NT2/D1 (cell line): ENCODE measurements at regions not wholly inside any gene's neighbourhood (a gene's known extent, or its start where the extent isn't known, plus 50 kb on each side); places are given as distances from the start of the nearest gene placed in this dataset.

Experiments
- DNase-seq: peaks from one replicate; pipeline ENCODE4 v3.0.0-alpha.2; 2011; ENCODE audit warnings: low read depth, low spot score
- H3K27me3 ChIP-seq: 2 replicates; pipeline ENCODE4 v1.6.0; 2011; ENCODE audit warnings: mild to moderate bottlenecking; ENCODE audit not compliant: insufficient read length, insufficient read depth
- H3K36me3 ChIP-seq: 2 replicates; pipeline ENCODE4 v1.6.1; 2011; ENCODE audit warnings: mild to moderate bottlenecking, low read length, mixed read lengths; ENCODE audit not compliant: insufficient read depth, insufficient read length
- H3K4me1 ChIP-seq: 2 replicates; pipeline ENCODE4 v1.5.1; 2011; ENCODE audit not compliant: insufficient read depth, insufficient read length
- H3K4me3 ChIP-seq: 2 replicates; pipeline ENCODE4 v1.5.1; 2011; ENCODE audit warnings: low read depth; ENCODE audit not compliant: insufficient read length
- H3K9ac ChIP-seq: 2 replicates; pipeline ENCODE4 v1.6.0; 2011; ENCODE audit warnings: low read depth; ENCODE audit not compliant: insufficient read length
- H3K9me3 ChIP-seq: 2 replicates; pipeline ENCODE4 v1.5.1; 2011; ENCODE audit warnings: mild to moderate bottlenecking, low read length; ENCODE audit not compliant: insufficient read depth
- SUZ12 ChIP-seq: IDR thresholded peaks from 2 replicates; pipeline ENCODE4 v1.6.1; 2011; ENCODE audit not compliant: insufficient read length, insufficient read depth; ENCODE audit errors: extremely low read depth
- YY1 ChIP-seq: IDR thresholded peaks from 2 replicates; pipeline ENCODE4 v1.6.1; 2011; ENCODE audit not compliant: insufficient read length, insufficient read depth
- ZNF274 ChIP-seq: IDR thresholded peaks from 2 replicates; pipeline ENCODE4 v1.6.1; 2011; ENCODE audit warnings: mild to moderate bottlenecking, low read depth, low read length

DNA sequence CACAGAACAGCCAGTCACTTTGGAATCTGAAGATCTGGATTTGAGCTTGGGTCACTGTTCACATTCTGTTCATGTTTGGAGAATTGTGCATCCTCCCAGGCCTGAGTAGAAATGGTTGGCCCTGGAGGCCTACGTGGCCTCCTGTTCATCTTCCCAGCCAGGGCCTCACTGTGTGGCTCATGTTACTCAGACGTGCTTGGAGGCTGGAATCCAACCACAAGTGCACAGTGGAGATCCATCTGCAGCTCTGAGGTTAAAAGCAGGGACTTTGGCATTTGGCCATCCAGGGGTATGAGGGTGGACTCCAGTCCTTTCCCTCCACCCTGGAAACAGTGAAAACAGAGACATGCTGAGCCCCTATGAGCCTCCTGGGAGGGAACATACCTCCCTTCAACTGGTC lies 709.0 kb upstream of the IGFBP3 start:
- peaks cover 4% of the 10 kb centered on the region for H3K4me1 ChIP-seq
- H3K36me3 ChIP-seq, result no peaks in the 10 kb centered on the region
- H3K9me3 ChIP-seq, result no peaks in the 10 kb centered on the region
- H3K27me3 ChIP-seq, result no peaks in the 10 kb centered on the region
- H3K9ac ChIP-seq, result no peak overlapping the region
- TF ChIP-seq YY1 (no peak), ZNF274 (no peak), SUZ12 (no peak)
- DNase-seq, result no peak
- no peak overlapping the region for H3K4me3 ChIP-seq

DNA sequence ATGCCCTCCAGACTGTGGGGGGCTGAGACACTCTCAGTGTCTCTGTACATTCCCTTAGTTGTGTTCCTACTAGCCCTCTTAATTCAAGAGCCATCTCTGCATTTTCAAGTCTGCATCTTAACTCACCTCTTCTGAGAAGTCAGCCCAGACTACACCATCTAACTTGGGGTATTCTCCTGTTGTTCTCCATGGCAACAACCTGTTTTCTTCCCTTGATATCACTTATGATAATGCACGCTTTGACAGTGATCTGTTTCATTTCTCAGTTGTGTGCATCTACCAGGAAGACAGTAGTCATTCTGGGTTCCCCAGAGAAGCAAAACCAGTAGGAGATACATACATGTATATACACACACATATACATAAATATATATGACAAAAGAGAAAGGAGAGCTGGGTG lies 707.3 kb upstream of the IGFBP3 start:
- Histone ChIP-seq H3K36me3 (no peaks in the 10 kb centered on the region), H3K4me3 (no peak overlapping the region), H3K4me1 (peaks cover 4% of the 10 kb centered on the region), H3K9ac (no peak overlapping the region), H3K9me3 (no peaks in the 10 kb centered on the region), H3K27me3 (no peaks in the 10 kb centered on the region)
- TF ChIP-seq ZNF274 (no peak), YY1 (no peak)
- no peak for DNase-seq

DNA sequence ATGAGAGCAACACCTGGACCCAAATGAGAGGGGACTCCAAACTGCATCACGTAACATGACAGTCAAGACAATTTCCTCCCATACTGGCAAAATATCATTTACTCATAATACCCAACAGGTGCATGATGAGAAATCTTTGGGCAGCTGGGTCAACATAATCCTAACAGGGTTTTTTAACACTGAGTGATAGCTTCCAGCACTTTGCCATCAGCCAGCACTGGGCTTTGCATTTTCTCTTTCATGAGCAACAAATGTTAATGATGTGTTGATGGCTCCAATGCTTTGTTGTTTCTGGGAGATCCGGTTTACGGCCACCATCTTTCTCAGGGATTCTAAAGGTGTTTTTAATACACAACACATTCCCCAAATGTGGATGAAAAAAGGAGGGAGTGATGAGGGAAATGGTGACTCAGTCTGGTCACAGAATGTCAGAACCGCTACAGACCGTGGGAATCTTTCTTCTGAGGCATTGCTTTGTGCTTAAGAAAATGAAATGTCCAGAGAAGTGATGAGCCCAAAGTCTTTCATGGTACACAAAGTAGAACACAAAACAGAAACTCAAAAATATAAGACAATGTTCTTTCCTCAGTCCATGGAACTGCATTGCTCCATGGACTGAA lies 705.7 kb upstream of the IGFBP3 start:
- Histone ChIP-seq H3K9ac (no peak overlapping the region), H3K27me3 (no peaks in the 10 kb centered on the region), H3K4me3 (no peak overlapping the region), H3K4me1 (peaks cover 4% of the 10 kb centered on the region), H3K36me3 (no peaks in the 10 kb centered on the region), H3K9me3 (no peaks in the 10 kb centered on the region)
- no peak for TF ChIP-seq ZNF274
- TF ChIP-seq SUZ12, result no peak
- TF ChIP-seq YY1, result no peak
- DNase-seq, result peak; percentile 23

DNA sequence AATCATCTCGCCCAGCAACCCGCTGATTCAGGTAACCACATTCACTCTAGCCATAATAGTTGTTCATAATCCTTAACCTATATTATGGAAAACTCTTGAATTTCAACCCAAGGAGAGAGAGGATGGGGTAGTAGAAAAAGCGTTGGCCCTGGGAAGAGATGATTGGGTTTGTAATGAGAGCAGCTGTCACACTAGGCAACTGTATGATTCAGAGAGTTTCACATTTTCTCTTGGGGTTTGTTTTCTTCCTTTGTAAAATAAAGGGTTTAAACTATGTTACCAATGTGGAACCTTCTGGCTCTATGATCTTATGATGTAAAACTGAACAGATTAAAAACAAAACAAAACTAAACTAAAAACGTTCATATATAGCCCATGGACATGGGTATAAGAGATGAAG lies 705.2 kb upstream of the IGFBP3 start:
- H3K4me3 ChIP-seq, result no peak overlapping the region
- peaks cover 4% of the 10 kb centered on the region for H3K4me1 ChIP-seq
- no peaks in the 10 kb centered on the region for H3K9me3 ChIP-seq
- no peak overlapping the region for H3K9ac ChIP-seq
- DNase-seq, result no peak
- TF ChIP-seq SUZ12, result no peak
- no peak for TF ChIP-seq YY1
- no peak for TF ChIP-seq ZNF274
- H3K36me3 ChIP-seq, result no peaks in the 10 kb centered on the region
- no peaks in the 10 kb centered on the region for H3K27me3 ChIP-seq

DNA sequence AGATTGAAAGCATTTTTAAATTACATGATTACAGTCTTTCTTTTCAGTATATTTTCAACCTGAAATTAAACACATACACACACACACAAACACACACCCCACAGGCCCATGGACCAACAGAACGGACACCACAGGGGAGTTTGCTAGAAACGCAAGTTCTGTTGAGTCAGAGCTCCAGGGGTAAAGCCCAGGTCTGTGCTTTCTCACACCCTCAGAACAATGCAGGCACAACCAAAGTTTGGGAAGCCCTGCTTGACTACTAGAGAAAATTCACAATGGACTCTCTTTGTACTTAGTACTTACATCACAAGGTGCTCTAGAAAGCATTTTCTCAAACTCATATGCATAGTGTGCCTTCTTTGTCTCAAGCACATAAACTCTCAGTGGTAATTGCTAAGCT lies 704.0 kb upstream of the IGFBP3 start:
- Histone ChIP-seq H3K4me3 (no peak overlapping the region), H3K27me3 (no peaks in the 10 kb centered on the region), H3K9ac (no peak overlapping the region), H3K4me1 (peaks cover 2% of the 10 kb centered on the region), H3K9me3 (no peaks in the 10 kb centered on the region), H3K36me3 (no peaks in the 10 kb centered on the region)
- DNase-seq, result no peak
- TF ChIP-seq ZNF274, result no peak
- no peak for TF ChIP-seq SUZ12
- no peak for TF ChIP-seq YY1

DNA sequence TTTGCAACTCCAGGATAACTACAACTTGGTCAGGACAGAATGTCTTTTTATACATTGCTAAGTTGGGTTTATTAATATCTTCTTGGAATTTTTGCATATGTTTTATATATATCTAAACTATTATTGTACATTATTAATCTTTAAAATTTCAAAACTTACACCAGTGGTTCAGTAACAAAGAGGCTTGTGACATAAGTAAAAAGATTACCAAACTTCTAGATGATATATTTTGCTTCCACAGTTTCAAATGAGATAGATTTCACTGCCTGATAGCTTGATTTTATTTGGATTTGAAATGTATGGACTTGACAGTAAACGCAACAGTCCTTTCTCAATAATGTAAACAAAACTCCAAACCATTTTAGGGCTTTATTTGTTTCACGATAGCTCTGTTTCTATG lies 701.2 kb upstream of the IGFBP3 start:
- Histone ChIP-seq H3K4me3 (no peak overlapping the region), H3K27me3 (no peaks in the 10 kb centered on the region), H3K9me3 (no peaks in the 10 kb centered on the region), H3K36me3 (no peaks in the 10 kb centered on the region), H3K9ac (no peak overlapping the region), H3K4me1 (no peaks in the 10 kb centered on the region)
- no peak for DNase-seq
- TF ChIP-seq ZNF274, result no peak
- TF ChIP-seq YY1, result no peak
- no peak for TF ChIP-seq SUZ12

DNA sequence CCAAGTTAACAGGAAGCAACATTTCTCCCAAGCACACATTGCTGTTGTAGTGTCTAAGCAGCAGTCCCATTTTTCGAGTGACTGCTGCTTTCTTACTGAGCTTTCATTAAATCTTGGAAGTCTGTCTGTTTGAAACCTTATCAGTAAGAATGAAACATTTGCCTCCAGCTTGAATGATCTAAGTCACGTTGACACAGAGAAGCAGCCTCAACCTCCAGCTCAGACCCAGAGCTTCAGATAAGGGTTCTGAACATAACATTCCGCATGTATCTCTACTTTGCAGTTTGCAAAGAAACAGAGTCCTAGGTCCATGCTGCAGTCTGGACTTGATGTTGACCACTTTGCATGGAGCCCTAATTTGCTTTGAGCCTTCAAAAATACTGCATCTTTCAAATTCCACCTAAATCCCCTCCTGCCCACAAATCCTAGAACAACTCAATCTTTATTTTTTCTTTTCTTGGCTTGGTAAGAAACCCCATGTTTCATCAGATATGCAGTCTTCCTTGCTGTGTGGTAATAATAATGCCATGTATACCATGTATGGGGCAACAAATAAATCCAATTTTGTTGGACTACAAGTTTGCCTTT lies 698.7 kb upstream of the IGFBP3 start:
- no peaks in the 10 kb centered on the region for H3K4me1 ChIP-seq
- no peak for DNase-seq
- H3K27me3 ChIP-seq, result no peaks in the 10 kb centered on the region
- H3K9me3 ChIP-seq, result no peaks in the 10 kb centered on the region
- no peaks in the 10 kb centered on the region for H3K36me3 ChIP-seq
- no peak overlapping the region for H3K4me3 ChIP-seq
- no peak for TF ChIP-seq YY1
- no peak for TF ChIP-seq SUZ12
- TF ChIP-seq ZNF274, result no peak
- no peak overlapping the region for H3K9ac ChIP-seq
